HCT116 (cell line): ENCODE measurements at regions not wholly inside any gene's neighbourhood (a gene's known extent, or its start where the extent isn't known, plus 50 kb on each side); places are given as distances from the start of the nearest gene placed in this dataset.
"Not testable (repeated sequence)": the region's sequence is repeated elsewhere in the genome, so short reads cannot be mapped to it uniquely, and the experiment has no call there.

Experiments used
- EZH2 ChIP-seq: fragments of 200-600 bp; sonication (generic); IDR thresholded peaks from 2 replicates; pipeline ENCODE4 v1.6.1; 2017; ENCODE audit warnings: antibody characterized with exemption, mixed run types
- RAD21 ChIP-seq: IDR thresholded peaks from 2 replicates; pipeline ENCODE4 v1.6.1; 2012; ENCODE audit warnings: low read depth, mild to moderate bottlenecking
- TF ChIP-seq, protein P1 (sequence below), 3 experiments: fragments of 200-600 bp in 1 of 3; sonication (generic) in 1 of 3; IDR thresholded peaks in 2 of 3; conservative IDR thresholded peaks in 1 of 3; 2 replicates each; pipeline ENCODE4 v1.5.1; 2012 to 2017; ENCODE audit warnings: low read depth in 2 of 3, low read length in 2 of 3, antibody characterized with exemption in 1 of 3, borderline replicate concordance in 1 of 3, control low read depth in 1 of 3, mild to moderate bottlenecking in 1 of 3, mixed read lengths in 1 of 3, mixed run types in 1 of 3, moderate library complexity in 1 of 3; ENCODE audit not compliant: insufficient read depth in 1 of 3
- TF ChIP-seq, protein P2 (sequence below): IDR thresholded peaks from 2 replicates; pipeline ENCODE4 v1.6.1; 2012; ENCODE audit warnings: low read depth

DNA sequence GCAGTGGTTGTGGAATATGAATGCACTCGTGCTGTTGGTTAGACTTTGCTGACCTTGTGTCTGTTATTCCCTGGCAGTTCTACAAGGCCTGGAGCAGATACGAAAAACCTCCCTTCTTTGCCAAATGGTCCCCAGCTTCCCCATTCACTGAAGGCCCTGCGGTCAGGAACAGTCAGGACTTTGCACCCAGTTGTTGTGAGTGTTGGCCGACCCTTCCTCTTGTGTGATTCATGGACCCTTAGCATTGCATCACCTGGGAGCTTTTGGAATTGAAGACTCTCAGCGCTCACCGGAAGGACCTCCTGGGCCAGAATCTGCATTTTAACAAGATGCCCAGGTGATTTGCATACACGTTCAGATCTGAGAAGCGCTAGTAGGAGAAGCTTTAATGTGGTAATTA, 71.6 kb downstream of the ALG1L2 start:
- not testable (repeated sequence) for TF ChIP-seq RAD21, EZH2
- TF ChIP-seq, protein P1, sequence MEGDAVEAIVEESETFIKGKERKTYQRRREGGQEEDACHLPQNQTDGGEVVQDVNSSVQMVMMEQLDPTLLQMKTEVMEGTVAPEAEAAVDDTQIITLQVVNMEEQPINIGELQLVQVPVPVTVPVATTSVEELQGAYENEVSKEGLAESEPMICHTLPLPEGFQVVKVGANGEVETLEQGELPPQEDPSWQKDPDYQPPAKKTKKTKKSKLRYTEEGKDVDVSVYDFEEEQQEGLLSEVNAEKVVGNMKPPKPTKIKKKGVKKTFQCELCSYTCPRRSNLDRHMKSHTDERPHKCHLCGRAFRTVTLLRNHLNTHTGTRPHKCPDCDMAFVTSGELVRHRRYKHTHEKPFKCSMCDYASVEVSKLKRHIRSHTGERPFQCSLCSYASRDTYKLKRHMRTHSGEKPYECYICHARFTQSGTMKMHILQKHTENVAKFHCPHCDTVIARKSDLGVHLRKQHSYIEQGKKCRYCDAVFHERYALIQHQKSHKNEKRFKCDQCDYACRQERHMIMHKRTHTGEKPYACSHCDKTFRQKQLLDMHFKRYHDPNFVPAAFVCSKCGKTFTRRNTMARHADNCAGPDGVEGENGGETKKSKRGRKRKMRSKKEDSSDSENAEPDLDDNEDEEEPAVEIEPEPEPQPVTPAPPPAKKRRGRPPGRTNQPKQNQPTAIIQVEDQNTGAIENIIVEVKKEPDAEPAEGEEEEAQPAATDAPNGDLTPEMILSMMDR (IDR thresholded peaks at IDR 0.05 in 2 of 3, conservative IDR thresholded peaks at IDR 0.05 in 1 of 3; ENCODE audit: borderline replicate concordance in 1 of 3, insufficient read depth in 1 of 3, low read depth in 2 of 3, low read length in 2 of 3), result not testable (repeated sequence)
- TF ChIP-seq, protein P2, sequence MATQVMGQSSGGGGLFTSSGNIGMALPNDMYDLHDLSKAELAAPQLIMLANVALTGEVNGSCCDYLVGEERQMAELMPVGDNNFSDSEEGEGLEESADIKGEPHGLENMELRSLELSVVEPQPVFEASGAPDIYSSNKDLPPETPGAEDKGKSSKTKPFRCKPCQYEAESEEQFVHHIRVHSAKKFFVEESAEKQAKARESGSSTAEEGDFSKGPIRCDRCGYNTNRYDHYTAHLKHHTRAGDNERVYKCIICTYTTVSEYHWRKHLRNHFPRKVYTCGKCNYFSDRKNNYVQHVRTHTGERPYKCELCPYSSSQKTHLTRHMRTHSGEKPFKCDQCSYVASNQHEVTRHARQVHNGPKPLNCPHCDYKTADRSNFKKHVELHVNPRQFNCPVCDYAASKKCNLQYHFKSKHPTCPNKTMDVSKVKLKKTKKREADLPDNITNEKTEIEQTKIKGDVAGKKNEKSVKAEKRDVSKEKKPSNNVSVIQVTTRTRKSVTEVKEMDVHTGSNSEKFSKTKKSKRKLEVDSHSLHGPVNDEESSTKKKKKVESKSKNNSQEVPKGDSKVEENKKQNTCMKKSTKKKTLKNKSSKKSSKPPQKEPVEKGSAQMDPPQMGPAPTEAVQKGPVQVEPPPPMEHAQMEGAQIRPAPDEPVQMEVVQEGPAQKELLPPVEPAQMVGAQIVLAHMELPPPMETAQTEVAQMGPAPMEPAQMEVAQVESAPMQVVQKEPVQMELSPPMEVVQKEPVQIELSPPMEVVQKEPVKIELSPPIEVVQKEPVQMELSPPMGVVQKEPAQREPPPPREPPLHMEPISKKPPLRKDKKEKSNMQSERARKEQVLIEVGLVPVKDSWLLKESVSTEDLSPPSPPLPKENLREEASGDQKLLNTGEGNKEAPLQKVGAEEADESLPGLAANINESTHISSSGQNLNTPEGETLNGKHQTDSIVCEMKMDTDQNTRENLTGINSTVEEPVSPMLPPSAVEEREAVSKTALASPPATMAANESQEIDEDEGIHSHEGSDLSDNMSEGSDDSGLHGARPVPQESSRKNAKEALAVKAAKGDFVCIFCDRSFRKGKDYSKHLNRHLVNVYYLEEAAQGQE, result not testable (repeated sequence)
